ENCODE measurements at regions not wholly inside any gene's neighbourhood (a gene's known extent, or its start where the extent isn't known, plus 50 kb on each side); places are given as distances from the start of the nearest gene placed in this dataset.

DNA sequence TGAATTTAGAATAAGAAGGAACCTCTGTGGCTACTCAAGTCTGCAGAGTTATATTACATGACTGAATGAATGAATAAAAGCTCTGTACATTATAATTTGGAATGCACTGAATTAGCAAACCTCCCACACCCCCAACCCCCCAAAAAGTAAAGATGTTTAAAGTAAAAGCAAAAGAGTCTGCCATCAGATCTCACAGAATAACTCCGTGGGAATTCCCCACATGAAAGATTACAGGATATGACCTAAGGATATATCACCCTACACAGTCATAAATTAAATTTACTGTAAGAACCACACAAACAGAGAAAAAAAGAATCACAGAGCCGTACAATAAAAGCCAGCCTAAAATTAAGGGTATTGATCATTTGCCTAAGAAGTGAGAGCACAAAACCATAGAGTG is 587.3 kb downstream of the PTPRC start:
- Histone ChIP-seq H3K9me3 (ENCODE audit: low read length) (peaks cover 7% of the 10 kb centered on the region; the same call in 1 of the 2 replicates), H3K9ac (ENCODE audit: insufficient read depth, low read depth, low read length) (no peak overlapping the region), H3K27ac (ENCODE audit: extremely low read length, insufficient read depth, low read length) (no peak overlapping the region), H3K27me3 (ENCODE audit: control insufficient read depth in 1 of 2, insufficient read depth in 2 of 2, low read length in 2 of 2) (no peaks in the 10 kb centered on the region), H2AFZ (ENCODE audit: low read length) (no peak overlapping the region), H3K4me1 (ENCODE audit: insufficient read depth, low read length) (no peaks in the 10 kb centered on the region), H3K4me3 (replicated peaks in 1 of 3; ENCODE audit: insufficient read depth in 1 of 3, low read depth in 2 of 3, low read length in 3 of 3) (no peak overlapping the region), H3K4me2 (ENCODE audit: low read depth, low read length) (no peak overlapping the region), H4K20me1 (ENCODE audit: insufficient read depth, low read length) (no peaks in the 10 kb centered on the region), H3K36me3 (replicated peaks in 1 of 2; ENCODE audit: control insufficient read depth in 1 of 2, insufficient read depth in 2 of 2, low read length in 2 of 2) (no peaks in the 10 kb centered on the region), H3K79me2 (ENCODE audit: insufficient read depth, low read length) (no peaks in the 10 kb centered on the region)
- intact Hi-C loops (cut with micrococcal nuclease; ENCODE audit: unreplicated experiment) (no loop called here), in situ Hi-C loops (cut with HindIII; ENCODE audit: extremely low pct_ligation_motif_present, low pct_unique_long_range_greater_than_20kb) (no loop called here)
- 19% methylated on average over 2 of the region's 2 CpGs for WGBS (ENCODE audit: low lambda C conversion rate)
- BruUV-seq (replicated peaks) = no TSS peak
- no peak for FAIRE-seq
- DNase-seq (ENCODE audit: low spot score) = no peak
- POLR2A ChIA-PET = no interaction called here
- ATAC-seq = no peak
- CTCF ChIA-PET (ENCODE audit: low intra/inter-chr PET ratio, low total read pairs) = no interaction called here
- no peak for TF ChIP-seq ZNF33B (CRISPR knock-in tag; IDR thresholded peaks at IDR 0.05)
- TF ChIP-seq ZNF652 (CRISPR knock-in tag; IDR thresholded peaks at IDR 0.05; ENCODE audit: borderline replicate concordance, low read depth) = no peak
- TF ChIP-seq NFE2L2 (IDR thresholded peaks at IDR 0.05; ENCODE audit: low read length) = no peak
- TF ChIP-seq HOXD1 (CRISPR knock-in tag; IDR thresholded peaks at IDR 0.05) = no peak
- TF ChIP-seq, protein P1, sequence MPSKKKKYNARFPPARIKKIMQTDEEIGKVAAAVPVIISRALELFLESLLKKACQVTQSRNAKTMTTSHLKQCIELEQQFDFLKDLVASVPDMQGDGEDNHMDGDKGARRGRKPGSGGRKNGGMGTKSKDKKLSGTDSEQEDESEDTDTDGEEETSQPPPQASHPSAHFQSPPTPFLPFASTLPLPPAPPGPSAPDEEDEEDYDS (CRISPR knock-in tag; IDR thresholded peaks at IDR 0.05) = no peak
- TF ChIP-seq ZSCAN30 (CRISPR knock-in tag; IDR thresholded peaks at IDR 0.05) = no peak
- no peak for TF ChIP-seq FOXJ3 (CRISPR knock-in tag; IDR thresholded peaks at IDR 0.05; ENCODE audit: borderline replicate concordance)
- TF ChIP-seq HINFP (CRISPR knock-in tag; IDR thresholded peaks at IDR 0.05; ENCODE audit: low read depth) = no peak
- no peak for TF ChIP-seq EP300 (IDR thresholded peaks at IDR 0.05; ENCODE audit: low read depth in 2 of 2, low read length in 2 of 2)
- no peak for TF ChIP-seq EP300 (CRISPR knock-in tag; IDR thresholded peaks at IDR 0.05; ENCODE audit: borderline replicate concordance)
- no peak for TF ChIP-seq MIER2 (CRISPR knock-in tag; IDR thresholded peaks at IDR 0.05)
- no peak for TF ChIP-seq PBX2 (CRISPR knock-in tag; IDR thresholded peaks at IDR 0.05)
- TF ChIP-seq ZFP36L2 (CRISPR knock-in tag; IDR thresholded peaks at IDR 0.05) = no peak
- no peak for TF ChIP-seq E2F5 (CRISPR knock-in tag; conservative IDR thresholded peaks at IDR 0.05)
- TF ChIP-seq ZBTB2 (CRISPR knock-in tag; IDR thresholded peaks at IDR 0.05; ENCODE audit: low read depth) = no peak
- TF ChIP-seq ZNF354B (CRISPR knock-in tag; IDR thresholded peaks at IDR 0.05) = no peak
- TF ChIP-seq ZNF780A (CRISPR knock-in tag; IDR thresholded peaks at IDR 0.05) = no peak
